A673 (cell line): ENCODE measurements at regions not wholly inside any gene's neighbourhood (a gene's known extent, or its start where the extent isn't known, plus 50 kb on each side); places are given as distances from the start of the nearest gene placed in this dataset.

Experiments used
- BruUV-seq: library from RNA; stranded (reverse); fragments of 400-500 nt; replicated peaks from 2 replicates; lab custom pipeline; 2021; lab: Mats Ljungman, UMichigan
- CTCF ChIA-PET: fragments of 300-600 bp; sonication (Branson Sonifier 250); formaldehyde crosslinking; loops from one replicate; lab custom pipeline; 2022; ENCODE audit warnings: antibody characterized with exemption; lab: Charles Lee
- POLR2A ChIA-PET: fragments of 300-600 bp; sonication (Branson Sonifier 250); formaldehyde crosslinking; loops from one replicate; lab custom pipeline; 2022; ENCODE audit warnings: antibody characterized with exemption; ENCODE audit not compliant: low non-redundant PET; lab: Charles Lee
- DNase-seq: peaks from one replicate; pipeline ENCODE4 v3.0.0-alpha.2; 2015; ENCODE audit warnings: low spot score
- H3K27ac ChIP-seq: fragments of 200-600 bp; sonication (generic); 2 replicates; pipeline ENCODE4 v1.5.1; 2016; ENCODE audit warnings: mixed run types, low read depth, mild to moderate bottlenecking, mixed read lengths, antibody characterized with exemption, low read length; ENCODE audit not compliant: poor library complexity, severe bottlenecking
- H3K27me3 ChIP-seq: fragments of 200-600 bp; sonication (generic); replicated peaks from 2 replicates; pipeline ENCODE4 v1.6.1; 2017; ENCODE audit warnings: mixed run types, low read depth, mild to moderate bottlenecking, mixed read lengths, antibody characterized with exemption, low read length; ENCODE audit not compliant: insufficient read depth, poor library complexity
- H3K36me3 ChIP-seq: fragments of 200-600 bp; sonication (generic); 2 replicates; pipeline ENCODE4 v1.6.1; 2016; ENCODE audit warnings: mixed run types, mild to moderate bottlenecking, mixed read lengths, antibody characterized with exemption, low read length; ENCODE audit not compliant: insufficient read depth, poor library complexity, severe bottlenecking
- H3K4me1 ChIP-seq: fragments of 200-600 bp; sonication (generic); 2 replicates; pipeline ENCODE4 v1.6.1; 2017; ENCODE audit warnings: mixed run types, mild to moderate bottlenecking, mixed read lengths, antibody characterized with exemption, low read length; ENCODE audit not compliant: insufficient read depth, poor library complexity, severe bottlenecking
- H3K4me3 ChIP-seq: fragments of 200-600 bp; sonication (generic); 2 replicates; pipeline ENCODE4 v1.5.1; 2016; ENCODE audit warnings: low read depth, mixed run types, mild to moderate bottlenecking, mixed read lengths, low read length; ENCODE audit not compliant: poor library complexity, severe bottlenecking
- H3K9me3 ChIP-seq: fragments of 200-600 bp; sonication (generic); 2 replicates; pipeline ENCODE4 v1.6.1; 2016; ENCODE audit warnings: mixed run types, low read depth, mild to moderate bottlenecking, mixed read lengths, antibody characterized with exemption, low read length; ENCODE audit not compliant: poor library complexity, severe bottlenecking
- EZH2 ChIP-seq: fragments of 200-600 bp; sonication (generic); IDR thresholded peaks from 2 replicates; pipeline ENCODE4 v1.6.1; 2017; ENCODE audit warnings: borderline replicate concordance, low read depth, mild to moderate bottlenecking, mixed read lengths, antibody characterized with exemption, low read length; ENCODE audit not compliant: poor library complexity, severe bottlenecking
- intact Hi-C: fragments of 100-400 bp; cut with micrococcal nuclease; formaldehyde crosslinking; loops from one replicate; pipeline ENCODE4 v1.10.0; 2022; ENCODE audit not compliant: unreplicated experiment
- TF ChIP-seq, protein P1 (sequence below): fragments of 300-800, 200-600 bp; sonication (generic); conservative IDR thresholded peaks from 2 replicates; pipeline ENCODE4 v1.5.1; 2017; ENCODE audit warnings: low read depth, mild to moderate bottlenecking, antibody characterized with exemption, low read length, moderate library complexity, mixed read lengths

DNA sequence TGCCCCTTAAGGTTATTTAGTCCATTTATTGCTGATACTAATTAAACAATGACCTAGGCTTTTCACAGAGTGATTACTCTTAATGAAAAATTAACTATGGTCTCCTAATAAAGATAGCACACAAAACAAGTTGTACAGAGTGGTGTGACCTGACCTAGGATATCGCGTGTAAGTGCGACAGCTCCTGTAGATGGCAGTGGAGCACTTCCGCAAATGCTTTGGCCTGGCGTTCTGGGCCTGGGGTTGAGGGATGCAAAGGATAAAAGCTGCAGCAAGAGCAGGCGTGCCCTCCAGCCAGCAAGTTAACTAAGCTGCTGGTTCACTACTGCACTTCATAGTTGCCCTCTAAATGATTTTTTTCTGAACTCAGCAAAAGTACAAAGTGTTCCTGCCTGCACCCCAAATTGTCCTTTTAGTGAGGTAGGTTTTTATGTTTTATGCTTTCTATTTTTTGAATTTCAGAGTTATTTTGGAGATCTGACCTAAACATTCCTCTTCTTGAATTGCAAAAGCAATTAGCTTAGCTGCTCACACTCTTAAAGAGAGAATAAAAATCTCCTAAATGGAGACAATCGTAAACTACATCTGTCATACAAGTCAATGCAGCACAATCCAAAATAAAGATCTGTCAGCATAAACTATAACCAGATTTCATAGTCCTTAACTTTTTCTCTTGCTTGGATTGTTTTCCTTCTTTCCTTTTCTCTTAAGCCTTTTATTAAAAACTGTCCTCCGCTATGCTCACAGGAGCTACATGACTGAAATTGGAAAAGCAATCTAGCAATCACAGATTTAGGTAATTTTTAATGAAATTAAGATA is 379.6 kb downstream of the LRIG3 start:
- Histone ChIP-seq H3K27me3 (no peaks in the 10 kb centered on the region), H3K27ac (no peak overlapping the region), H3K9me3 (no peaks in the 10 kb centered on the region), H3K4me3 (no peak overlapping the region), H3K36me3 (no peaks in the 10 kb centered on the region), H3K4me1 (no peaks in the 10 kb centered on the region)
- peak; percentile 89 for DNase-seq
- BruUV-seq: no TSS peak
- intact Hi-C loops: loop anchor here (1.0 to 5.0 kb wide), 5 partner anchors 193 to 610 kb away; no protein-coding TSS in a partner anchor
- ChIA-PET POLR2A (no interaction called here), CTCF (interaction anchor here (0.6 to 2.2 kb wide), 6 partner anchors 293 to 624 kb away, joined by 3 to 18 read pairs (median 4); no protein-coding TSS in a partner anchor)
- TF ChIP-seq EZH2: no peak
- TF ChIP-seq, protein P1, sequence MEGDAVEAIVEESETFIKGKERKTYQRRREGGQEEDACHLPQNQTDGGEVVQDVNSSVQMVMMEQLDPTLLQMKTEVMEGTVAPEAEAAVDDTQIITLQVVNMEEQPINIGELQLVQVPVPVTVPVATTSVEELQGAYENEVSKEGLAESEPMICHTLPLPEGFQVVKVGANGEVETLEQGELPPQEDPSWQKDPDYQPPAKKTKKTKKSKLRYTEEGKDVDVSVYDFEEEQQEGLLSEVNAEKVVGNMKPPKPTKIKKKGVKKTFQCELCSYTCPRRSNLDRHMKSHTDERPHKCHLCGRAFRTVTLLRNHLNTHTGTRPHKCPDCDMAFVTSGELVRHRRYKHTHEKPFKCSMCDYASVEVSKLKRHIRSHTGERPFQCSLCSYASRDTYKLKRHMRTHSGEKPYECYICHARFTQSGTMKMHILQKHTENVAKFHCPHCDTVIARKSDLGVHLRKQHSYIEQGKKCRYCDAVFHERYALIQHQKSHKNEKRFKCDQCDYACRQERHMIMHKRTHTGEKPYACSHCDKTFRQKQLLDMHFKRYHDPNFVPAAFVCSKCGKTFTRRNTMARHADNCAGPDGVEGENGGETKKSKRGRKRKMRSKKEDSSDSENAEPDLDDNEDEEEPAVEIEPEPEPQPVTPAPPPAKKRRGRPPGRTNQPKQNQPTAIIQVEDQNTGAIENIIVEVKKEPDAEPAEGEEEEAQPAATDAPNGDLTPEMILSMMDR: peak; percentile 87

DNA sequence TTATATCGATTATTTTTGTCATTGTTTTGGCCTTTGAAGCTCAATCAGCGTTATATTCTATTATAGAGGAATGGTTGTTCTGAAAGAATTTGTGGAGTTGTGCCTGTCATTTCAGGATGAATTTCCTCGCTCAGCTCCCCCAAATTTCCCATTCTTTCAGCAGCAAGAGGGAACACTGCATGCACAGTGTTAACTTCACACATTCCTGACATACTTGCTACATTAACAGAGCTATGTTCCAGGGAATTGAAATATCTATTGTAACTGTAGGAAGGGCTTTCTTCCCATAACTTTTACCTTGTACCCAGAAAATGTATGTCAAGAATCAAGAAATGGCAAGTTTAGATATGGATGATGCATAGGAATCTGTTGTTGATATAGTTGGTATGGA is 379.0 kb downstream of the LRIG3 start:
- DNase-seq: no peak
- POLR2A ChIA-PET: no interaction called here

DNA sequence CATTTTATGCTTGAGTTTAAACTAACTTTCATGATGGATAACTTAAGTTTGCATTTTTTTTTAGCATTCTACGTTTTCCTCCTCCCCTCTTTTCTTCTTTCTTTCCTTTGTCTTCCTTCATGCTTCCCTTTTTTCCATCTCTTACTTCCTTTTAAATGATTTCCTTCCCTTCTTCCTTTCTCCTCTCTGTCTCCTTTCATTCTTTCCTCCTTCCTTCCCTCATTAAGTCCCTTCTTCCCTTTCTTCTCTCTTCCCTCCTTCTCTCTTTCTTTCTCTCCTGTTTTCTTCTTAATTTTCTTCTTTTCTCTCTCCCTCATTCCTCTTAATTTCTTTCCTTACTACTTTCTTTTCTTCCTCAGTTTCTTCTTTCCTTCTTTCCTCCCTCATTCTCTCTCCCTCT is 376.0 kb downstream of the LRIG3 start:
- no peaks in the 10 kb centered on the region for H3K4me1 ChIP-seq
- BruUV-seq: no TSS peak
- POLR2A ChIA-PET: no interaction called here
- no peaks in the 10 kb centered on the region for H3K27me3 ChIP-seq
- no peaks in the 10 kb centered on the region for H3K36me3 ChIP-seq
- no peak for TF ChIP-seq EZH2
- TF ChIP-seq, protein P1: no peak
- no peak overlapping the region for H3K27ac ChIP-seq
- H3K4me3 ChIP-seq: no peak overlapping the region
- H3K9me3 ChIP-seq: no peaks in the 10 kb centered on the region
- intact Hi-C loops: loop anchor here (5.0 kb wide), 4 partner anchors 197 to 543 kb away; no protein-coding TSS in a partner anchor
- no peak for DNase-seq
- CTCF ChIA-PET: no interaction called here

More for the DNA sequence above, 379.0 kb downstream of the LRIG3 start:
- H3K27me3 ChIP-seq: no peaks in the 10 kb centered on the region
- no peak overlapping the region for H3K27ac ChIP-seq
- no peaks in the 10 kb centered on the region for H3K4me1 ChIP-seq
- no peak overlapping the region for H3K4me3 ChIP-seq
- no peaks in the 10 kb centered on the region for H3K9me3 ChIP-seq
- no peaks in the 10 kb centered on the region for H3K36me3 ChIP-seq
- CTCF ChIA-PET: interaction anchor here (0.7 to 2.2 kb wide), 2 partner anchors 536 to 609 kb away, joined by 3 to 18 read pairs; no protein-coding TSS in a partner anchor
- intact Hi-C loops: loop anchor here (5.0 kb wide), 4 partner anchors 194 to 546 kb away; no protein-coding TSS in a partner anchor
- BruUV-seq: no TSS peak
- TF ChIP-seq EZH2: no peak
- TF ChIP-seq, protein P1: no peak
